ENCODE measurements at regions not wholly inside any gene's neighbourhood (a gene's known extent, or its start where the extent isn't known, plus 50 kb on each side); places are given as distances from the start of the nearest gene placed in this dataset.

DNA sequence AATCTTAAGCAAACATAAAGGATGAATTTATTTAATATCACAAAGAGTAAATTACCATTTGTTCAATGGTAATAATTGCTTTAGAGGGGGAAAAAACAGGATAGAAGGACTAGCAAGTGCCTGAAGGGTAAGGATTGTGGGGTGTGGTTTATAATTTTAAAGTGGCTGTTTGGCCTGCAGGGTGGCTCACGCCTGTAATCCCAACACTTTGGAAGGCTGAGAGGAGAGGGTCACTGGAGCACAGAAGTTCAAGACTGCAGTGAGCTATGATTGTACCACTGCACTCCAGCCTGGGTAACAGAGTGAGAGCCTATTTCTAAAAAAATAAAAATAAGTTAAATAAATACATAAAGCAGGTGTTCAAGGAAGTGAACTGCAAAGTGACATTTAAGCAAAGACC is 199.9 kb upstream of the AHR start (continued):
- TF ChIP-seq SP4 (IDR thresholded peaks at IDR 0.05; ENCODE audit: low read length) = no peak
